ENCODE measurements at regions not wholly inside any gene's neighbourhood (a gene's known extent, or its start where the extent isn't known, plus 50 kb on each side); places are given as distances from the start of the nearest gene placed in this dataset.

- no peak for ATAC-seq (ENCODE audit: low FRiP score)
- no peak for DNase-seq (ENCODE audit: low spot score)
- TF ChIP-seq CTCF (IDR thresholded peaks at IDR 0.05) = no peak
These were observed 147.4 kb upstream of the ZRANB2 start for GRCh38 chr1:71228241-71228640.

GRCh38 chr1:71224741-71225377 is 144.0 kb upstream of the ZRANB2 start:
- no peak for ATAC-seq (ENCODE audit: low FRiP score)
- TF ChIP-seq CTCF (IDR thresholded peaks at IDR 0.05) = no peak
- DNase-seq (ENCODE audit: low spot score) = no peak

- TF ChIP-seq CTCF (IDR thresholded peaks at IDR 0.05) = no peak
- DNase-seq (ENCODE audit: low spot score) = no peak
- ATAC-seq (ENCODE audit: low FRiP score) = no peak
These were observed 143.0 kb upstream of the ZRANB2 start for GRCh38 chr1:71223641-71224340.

- ATAC-seq (ENCODE audit: low FRiP score) = no peak
- DNase-seq (ENCODE audit: low spot score) = no peak
- no peak for TF ChIP-seq CTCF (IDR thresholded peaks at IDR 0.05)
These were observed 141.8 kb upstream of the ZRANB2 start for GRCh38 chr1:71222668-71223067.

- no peak for TF ChIP-seq CTCF (IDR thresholded peaks at IDR 0.05)
- ATAC-seq (ENCODE audit: low FRiP score) = no peak
These were observed 129.9 kb upstream of the ZRANB2 start for GRCh38 chr1:71210718-71211117.

GRCh38 chr1:71203241-71203640 is 122.4 kb upstream of the ZRANB2 start:
- DNase-seq (ENCODE audit: low spot score) = no peak
- no peak for ATAC-seq (ENCODE audit: low FRiP score)
- no peak for TF ChIP-seq CTCF (IDR thresholded peaks at IDR 0.05)

More at GRCh38 chr1:71210718-71211117, 129.9 kb upstream of the ZRANB2 start:
- no peak for DNase-seq (ENCODE audit: low spot score)

GRCh38 chr1:71200503-71200902 is 119.7 kb upstream of the ZRANB2 start:
- DNase-seq (ENCODE audit: low spot score) (no peak), ATAC-seq (ENCODE audit: low FRiP score) (no peak)
- TF ChIP-seq CTCF (IDR thresholded peaks at IDR 0.05) = no peak
